Stimulated activated naive CD8-positive, alpha-beta T cell treated with anti-CD3 and anti-CD28 coated beads, Interleukin-15, Interleukin-2, amounts not matched to agents 100 U/mL and 50 U/mL, for 24 hours (primary cell): ENCODE measurements at regions not wholly inside any gene's neighbourhood (a gene's known extent, or its start where the extent isn't known, plus 50 kb on each side); places are given as distances from the start of the nearest gene placed in this dataset.

Experiments used
- ATAC-seq: fragments of 150-1000 bp; cut with Tn5 transposase; one replicate; pipeline ENCODE4 v1.10.0; 2021
- DNase-seq: peaks from one replicate; pipeline ENCODE4 v3.0.0; 2021

DNA sequence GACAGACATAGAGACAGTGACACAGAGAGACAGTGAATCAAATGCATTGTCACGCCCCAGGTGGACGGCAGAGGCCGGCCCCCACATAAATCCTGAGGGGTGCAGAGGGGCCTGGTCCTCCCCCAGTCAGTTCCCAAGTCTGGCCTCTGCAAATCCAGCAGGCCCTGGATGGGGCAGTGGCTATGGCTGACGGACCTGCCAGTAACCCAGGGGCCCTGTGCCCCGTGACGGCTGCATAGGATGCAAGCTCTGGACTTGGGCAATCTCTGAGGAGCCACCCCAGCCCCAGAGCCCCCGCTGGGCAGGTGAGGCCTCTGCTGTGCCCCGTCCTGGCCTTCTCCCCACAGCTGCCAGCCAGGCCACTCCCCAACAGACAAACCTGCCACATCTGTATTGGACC lies 204.5 kb downstream of the BRD1 start:
- no peak for DNase-seq
- no peak for ATAC-seq

DNA sequence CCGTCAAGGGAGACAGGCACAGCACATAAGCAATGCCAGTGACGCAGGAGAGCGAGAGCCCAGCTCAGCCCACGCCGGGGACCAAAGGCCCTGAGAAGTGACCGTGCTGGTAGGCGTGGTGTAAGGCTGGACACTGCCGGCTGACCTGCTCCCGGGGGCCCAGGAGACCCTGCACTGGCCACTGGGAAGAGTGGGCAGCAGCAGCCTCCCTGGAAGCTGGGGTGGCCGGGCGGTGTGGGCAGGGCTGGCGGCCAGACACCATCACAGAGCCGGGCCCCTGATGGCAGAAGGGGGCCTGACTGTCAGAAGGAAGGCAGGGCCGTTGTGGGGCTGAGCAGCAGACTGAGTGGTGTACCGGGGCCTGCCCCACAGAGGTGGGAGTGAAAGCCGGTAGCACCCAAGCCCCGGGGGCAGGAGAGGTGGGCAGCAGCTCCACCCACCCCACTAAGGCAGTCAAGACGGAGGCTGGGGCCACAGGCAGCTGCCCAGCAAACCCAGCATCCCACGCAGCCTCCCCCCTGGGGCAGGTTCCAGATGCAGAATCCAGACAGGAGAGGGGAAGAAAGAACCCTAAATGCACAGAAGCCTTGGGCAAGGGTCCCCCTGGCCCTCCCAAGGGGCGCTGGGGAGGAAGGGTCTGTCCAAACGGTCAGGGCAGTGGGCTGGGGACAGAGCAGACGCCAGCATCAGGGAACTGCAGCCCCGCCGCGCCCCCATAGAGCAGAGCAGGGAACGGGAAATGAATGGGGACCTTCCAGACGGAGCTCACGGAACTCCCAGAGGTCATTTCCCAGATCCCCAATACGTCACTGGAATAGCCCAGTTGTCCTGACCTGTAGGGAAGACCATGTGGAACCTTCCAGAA lies 205.2 kb downstream of the BRD1 start:
- no peak for DNase-seq
- ATAC-seq = no peak

DNA sequence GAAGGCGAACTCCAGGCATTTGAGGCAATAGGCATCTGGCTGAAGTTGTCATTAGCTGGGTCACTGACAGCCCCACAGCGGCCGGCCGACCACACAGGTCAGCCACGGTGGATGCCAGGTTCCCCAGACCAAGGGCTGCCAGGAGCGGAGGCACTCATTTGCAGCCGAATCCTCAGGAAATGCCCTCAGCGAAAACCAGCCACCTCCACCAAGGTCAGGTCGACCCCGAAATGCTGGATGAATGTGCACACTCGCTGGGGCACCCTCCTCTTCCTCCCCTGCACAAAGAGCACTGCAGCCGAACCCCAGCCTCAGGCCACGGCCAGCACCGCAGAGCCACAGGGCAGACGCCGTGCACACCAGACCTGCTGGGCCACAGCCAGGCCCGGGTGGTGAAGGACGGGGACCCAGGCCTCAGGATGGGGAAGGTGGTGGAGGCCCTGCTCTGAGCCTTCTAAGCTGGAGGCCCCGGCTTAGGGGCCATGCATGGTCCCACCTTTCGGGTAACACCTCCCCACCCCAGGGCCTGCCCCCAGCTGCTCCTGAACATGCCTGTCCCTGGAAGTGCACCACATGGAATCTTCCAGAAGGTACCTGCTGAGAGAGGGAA lies 206.0 kb downstream of the BRD1 start:
- no peak for ATAC-seq
- no peak for DNase-seq

DNA sequence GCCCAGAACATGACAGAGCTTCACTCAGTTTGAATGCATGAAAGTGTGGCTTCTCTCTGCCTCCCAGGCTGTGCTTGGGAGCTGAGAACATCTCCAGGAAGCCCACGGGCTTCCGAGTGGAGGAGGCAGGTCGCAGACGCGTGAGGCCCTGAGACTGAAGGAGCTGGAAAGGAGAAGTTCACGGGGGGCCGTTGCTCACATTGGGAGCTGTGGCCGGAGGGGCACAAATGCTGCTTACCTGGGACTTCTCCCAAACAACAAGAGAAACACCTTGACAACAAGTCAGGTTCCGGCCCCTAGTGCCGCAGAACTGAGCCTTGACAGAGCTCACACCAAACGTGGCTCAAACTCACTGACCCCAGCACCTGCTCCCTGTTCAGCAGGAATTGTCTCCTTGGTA lies 207.0 kb downstream of the BRD1 start:
- ATAC-seq (no peak), DNase-seq (no peak)

DNA sequence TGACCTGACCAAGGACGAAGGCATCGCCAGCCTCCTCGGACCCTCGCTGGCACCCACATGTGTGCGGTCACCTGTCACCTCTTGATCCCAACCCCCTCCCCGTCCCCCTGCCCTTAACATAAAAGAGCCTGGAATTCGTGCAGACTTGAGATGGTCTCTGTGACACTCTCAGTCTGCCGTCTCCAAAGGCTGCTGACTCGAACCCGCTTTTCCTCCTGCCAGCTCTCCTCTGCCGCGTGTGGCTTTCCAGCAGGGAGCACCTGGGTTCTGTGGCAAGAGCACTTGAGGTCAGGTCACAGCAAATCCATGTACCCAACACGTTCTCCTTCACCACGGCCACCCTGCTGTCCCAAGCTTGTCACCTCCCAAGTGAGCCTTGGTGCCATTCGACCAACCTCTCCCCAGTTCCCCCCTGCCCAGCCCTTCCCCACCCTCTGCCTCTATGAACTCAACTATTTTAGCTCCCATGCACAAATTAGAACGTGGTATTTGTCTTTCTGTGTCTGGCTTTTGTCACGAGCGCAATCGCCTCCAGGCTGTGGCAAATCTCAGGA lies 207.6 kb downstream of the BRD1 start:
- DNase-seq (no peak), ATAC-seq (no peak)

DNA sequence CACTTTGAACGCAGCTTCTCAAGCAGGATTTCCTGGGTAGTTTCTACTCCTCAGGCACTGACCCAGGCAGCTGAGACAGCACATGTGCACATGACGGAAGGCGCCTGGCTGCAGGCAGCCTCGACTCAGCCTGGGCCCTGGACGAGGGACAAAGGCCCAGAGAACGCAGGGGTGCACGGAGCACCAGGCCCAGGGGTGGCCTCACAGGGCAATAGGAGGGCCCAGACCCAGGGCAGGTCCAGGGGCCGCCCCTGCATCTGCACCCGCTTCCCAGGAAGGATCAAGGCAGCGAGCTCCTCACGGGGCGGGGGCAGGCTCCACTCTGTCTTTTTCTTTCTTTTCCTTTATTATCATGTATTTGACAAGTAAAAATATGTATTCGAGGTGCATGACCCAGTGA lies 208.4 kb downstream of the BRD1 start:
- DNase-seq (no peak), ATAC-seq (no peak)

DNA sequence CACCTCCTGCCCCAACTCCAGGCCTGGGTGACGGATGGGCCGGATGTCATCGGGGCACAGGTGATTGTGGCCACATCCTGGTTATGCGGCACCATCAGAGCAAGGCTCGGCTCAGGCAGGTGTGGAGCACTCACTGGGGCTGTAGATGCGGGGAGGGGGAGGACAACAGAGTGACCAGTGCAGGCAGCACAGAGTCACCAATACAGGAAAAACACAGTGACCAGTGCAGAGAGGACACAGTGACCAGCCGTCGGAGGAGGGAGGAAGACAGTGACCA lies 209.1 kb downstream of the BRD1 start:
- ATAC-seq = no peak
- DNase-seq = no peak

DNA sequence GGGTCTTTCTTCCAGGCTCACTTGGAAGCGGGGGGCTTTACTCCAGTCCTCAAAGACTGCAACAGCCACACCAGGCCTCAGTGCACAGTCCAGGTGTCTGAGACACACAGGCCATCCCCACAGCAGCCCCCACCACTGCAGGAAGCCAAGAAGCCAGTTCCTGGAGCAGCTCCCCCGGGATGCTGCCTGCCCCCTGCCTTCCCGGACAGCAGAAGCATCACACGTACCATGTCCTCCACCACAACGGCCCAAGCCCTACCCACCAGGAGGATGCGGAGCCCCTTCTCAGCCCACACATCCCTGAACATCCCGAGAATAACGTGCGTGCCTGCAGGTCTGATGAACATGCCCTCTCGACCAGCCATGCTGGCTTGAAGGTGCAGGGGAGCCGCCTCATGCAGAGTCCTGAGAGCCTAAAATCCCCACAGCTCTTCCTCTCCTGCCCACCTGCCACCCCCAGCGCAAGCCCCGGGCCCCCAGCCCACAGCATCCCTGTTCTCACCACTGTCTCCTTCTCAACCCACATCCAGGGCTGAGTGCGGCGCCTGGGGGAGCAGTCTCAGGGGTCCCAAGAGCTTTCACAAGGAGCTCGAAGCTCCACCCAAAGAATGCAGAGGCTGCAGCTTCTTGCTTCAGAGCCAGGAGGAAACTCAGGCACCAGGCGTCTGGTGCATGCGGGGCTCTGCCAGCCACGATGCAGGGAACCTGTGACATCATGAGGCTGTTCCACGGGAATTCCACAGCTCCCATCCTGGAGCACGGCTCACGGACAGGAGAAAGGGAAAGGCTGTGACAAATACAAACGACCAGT lies 209.6 kb downstream of the BRD1 start:
- ATAC-seq (no peak), DNase-seq (no peak)

DNA sequence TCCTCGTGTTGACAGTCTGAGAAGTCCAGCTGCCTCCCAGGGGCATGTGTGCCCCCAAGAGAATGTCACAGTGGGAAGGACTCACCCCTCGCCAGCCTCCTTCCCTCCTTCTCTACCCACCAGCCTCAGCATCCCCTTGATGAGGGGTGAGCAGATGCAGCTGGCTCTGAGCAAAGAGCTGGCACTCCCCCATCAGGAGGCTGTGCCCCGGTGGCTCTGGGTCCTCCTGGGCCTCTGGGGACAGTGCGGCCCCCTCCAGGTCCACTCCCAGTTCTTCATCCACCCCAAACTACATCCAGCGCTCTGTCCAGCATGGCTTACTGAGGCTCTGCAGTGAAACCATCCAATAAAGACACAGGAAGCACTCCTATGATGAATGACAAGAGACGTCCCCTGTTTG lies 210.4 kb downstream of the BRD1 start:
- no peak for ATAC-seq

DNA sequence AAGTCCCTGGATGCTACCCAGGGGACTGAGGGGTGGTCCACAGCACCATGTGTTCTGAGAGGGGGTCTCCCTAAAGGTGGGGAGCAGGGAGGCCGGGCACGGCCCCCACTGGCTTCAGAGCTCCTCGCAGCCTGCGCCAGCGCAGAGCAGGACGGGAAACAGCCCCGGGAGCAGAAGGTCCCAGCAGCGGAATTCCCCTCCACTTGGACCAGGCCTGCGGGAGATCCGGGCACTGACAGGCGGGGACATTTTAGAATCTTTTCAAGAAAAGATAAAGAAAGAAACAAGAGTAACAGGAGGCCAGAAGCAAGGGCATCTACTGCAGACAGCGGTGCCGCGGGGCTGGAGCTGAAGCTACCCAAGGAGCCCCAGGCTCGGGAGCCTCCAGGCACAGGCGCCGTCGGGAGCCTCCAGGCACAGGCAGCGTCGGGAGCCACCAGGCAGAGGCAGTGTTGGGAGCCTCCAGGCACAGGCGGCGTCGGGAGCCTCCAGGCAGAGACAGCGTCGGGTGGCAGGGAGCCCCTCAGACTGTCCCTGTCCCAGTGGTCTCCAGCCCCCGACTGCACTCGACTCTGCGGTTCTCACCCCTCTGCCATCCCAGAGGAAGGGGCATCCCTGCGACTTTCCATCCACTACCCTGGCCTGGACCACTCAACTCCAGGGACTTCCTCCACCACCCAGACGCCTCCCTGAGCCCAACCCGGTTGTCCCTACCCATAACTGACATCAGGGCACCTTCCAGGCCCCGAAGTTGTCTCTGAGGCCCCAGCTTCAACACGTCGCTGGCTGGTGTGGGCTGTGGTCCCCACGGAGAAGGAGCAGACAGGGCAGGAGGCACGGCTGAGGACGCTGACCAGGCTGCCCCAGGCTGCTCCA lies 211.1 kb downstream of the BRD1 start:
- ATAC-seq (no peak), DNase-seq (no peak)

More for the DNA sequence above, 210.4 kb downstream of the BRD1 start:
- DNase-seq = no peak

DNA sequence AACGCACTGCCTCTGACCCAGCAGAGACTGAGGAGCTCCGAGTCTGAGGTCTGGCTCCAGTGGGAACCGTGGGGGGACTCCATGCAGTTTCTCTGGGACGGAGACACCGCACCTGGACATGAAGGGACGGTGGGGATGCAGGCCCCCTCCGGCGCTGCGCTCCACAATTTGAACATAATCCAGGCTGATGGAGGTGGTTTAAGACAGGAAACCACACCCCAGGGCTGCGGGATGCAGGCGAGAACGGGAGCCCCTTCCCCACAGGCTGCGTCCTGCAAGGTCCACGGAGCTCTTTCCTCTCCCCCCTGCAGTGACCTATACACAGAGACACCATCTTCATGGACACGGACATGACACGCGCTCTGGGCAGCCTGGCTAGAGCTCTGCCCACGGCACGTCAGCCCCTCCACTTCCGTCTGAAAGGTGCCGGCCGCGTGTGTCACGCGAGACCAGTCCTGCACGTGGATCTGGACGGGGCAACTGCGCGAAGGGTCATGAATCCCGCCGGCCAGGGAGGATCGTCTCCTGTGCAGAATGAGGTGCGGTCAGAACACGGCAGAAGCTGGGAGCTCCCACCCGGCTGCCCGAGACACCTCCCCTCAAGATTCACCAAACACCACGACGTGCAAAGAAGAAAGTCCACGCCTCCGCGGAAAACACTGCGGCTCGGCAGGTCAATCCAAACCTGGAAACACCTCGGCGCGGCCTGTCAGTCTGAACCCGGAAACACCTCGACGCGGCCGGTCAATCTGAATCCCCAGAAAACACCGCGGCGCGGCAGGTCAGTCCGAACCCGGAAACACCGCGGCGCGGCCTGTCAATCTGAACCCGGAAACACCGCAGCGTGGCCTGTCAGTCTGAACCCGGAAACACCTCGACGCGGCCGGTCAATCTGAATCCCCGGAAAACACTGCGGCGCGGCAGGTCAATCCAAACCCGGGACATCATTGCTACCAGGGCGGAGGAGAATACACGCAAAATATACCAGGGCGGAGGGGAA lies 212.4 kb downstream of the BRD1 start:
- DNase-seq (no peak), ATAC-seq (no peak)

DNA sequence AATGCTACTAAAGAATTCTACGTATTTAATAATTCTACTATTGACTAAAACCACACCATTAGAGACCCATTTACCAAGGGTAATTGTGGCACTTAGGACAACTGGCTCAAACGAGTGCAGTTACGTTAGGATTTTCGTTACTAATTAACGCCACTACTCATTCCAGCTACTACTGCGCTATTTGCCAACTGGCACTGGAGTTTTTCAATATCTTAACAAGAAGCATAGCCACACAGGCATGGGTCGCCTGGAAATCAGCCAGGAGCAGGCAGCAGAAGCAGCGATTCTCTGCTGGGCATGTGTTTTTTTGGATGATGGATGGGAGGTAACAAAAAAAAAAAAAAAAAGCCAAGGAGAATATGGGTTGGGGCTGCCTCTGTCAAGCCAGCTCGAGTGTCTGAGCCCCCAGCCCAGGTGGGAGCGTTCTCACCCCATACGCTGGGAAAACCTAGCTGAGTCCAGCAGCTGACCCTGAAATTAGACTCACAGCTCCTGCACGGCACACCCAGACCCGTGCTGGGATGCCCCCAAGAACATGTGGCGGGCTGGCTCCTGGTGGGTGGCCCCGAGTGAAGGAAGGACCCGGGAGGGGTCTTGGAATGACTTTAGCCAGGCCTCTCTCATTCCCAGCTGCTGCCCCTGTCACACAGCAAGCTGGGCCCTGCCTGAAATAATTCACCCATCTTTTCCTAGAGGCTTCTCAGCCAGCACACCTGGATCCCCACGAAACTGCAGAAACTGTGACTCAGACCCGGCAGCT lies 214.0 kb downstream of the BRD1 start:
- no peak for ATAC-seq
- no peak for DNase-seq

DNA sequence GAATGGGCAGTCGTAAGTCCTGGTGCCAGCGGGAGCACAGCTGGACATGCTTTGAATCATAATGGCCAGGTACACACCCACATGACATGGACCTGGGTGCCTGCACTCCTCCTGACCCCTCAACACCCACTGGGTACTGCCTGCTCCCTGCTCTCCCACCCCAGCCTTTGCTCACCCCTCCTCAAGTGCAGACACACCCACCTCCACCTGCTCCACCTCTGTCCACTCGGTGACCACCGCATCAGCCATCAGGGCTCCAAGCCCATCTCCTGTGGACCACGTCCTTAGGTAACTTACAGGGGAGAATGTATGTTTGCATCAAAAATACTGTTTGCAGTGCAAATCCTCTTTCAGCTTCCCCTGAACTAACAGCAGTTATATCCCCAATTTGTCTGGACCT lies 214.6 kb downstream of the BRD1 start:
- no peak for ATAC-seq
- no peak for DNase-seq

DNA sequence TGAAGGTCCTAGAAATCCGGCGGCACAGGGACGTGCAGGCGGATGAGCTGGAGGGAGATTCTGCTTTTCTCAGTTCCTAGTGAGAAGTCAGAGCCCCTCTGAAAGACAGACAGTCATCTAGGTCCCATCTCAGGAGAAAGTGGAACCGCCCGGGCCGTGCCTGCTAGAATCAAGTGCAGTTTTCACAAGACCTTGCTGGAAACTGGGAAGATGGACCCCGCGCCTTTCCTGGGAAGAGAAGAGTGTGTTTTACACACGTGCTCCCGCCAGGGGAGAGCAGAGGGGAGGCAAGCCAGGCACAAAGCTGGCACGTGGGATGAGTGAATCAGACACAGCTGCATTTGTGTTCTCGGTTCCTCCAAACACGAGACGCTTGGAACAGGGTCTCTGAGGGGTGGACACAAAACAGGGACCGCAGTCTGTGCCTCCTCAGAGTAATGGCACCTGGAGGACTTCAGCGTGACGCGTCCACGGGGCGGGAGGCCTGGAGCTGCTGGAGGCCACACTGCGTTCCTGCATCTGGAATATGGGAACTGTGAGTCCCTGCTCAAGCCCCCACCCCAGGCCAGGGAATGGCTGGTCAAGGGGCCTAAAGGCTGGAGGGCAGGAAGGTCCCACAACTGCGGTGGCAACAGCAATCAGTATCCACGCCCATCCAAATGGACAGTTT lies 218.3 kb downstream of the BRD1 start:
- no peak for DNase-seq
- no peak for ATAC-seq

DNA sequence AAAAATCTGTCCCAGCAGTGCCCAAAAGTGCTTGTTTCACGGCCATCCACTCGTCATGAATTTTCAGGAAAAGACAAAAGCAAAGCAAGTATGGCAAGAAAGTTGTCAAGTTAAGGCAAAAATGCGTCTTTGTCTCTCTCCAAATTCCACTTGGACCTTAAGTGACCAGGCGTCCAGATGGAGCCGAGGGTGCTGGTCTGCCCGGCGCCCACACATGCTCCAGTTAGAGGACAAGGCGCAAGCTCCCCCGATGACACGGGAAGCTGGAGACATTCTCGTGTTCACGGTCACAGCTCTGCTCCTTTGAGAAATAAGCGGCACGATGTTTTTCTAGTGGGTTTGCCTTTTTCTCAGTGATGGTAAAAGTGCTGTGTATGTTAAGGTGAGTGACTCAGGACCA lies 219.0 kb downstream of the BRD1 start:
- no peak for DNase-seq
- no peak for ATAC-seq

DNA sequence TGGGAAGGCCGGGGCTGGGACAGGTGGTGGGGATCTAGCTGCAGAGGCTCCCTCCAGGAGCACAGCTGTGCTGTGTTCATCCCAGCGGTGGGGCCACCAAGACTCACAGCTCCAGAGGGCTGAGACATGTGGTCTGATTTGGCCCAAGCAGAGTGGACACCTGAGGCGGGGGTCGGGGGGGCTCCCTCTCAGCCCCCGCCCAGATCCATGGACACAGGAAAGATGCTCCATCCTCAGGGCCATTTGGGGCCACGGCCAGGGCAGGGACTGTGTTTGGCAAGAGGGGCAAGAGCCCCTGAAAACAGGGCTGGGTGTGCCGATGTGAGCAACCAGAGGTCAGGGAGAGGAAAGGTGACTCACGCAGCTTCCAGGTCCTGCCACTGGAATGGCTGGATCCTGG lies 219.4 kb downstream of the BRD1 start:
- ATAC-seq = no peak
- DNase-seq = no peak

DNA sequence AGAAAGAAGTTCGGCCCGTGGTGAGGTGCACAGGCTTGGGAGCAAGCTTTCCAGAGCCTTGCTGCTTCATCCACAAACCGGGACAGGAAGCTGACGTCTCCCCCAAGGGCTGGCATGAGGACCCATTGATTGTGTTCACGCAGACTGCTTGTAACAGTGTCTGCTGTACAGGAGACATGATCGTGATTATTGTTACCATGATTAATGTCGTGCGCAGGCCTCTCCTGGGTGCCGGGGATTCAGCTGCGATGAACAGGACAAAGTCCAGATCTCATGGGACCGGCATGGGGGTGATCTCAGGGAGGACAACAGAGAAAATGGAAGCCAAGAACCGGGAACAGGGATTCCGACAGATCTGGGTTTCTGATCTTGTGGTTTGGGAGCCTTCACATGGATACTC lies 219.9 kb downstream of the BRD1 start:
- DNase-seq = no peak
- ATAC-seq = no peak

DNA sequence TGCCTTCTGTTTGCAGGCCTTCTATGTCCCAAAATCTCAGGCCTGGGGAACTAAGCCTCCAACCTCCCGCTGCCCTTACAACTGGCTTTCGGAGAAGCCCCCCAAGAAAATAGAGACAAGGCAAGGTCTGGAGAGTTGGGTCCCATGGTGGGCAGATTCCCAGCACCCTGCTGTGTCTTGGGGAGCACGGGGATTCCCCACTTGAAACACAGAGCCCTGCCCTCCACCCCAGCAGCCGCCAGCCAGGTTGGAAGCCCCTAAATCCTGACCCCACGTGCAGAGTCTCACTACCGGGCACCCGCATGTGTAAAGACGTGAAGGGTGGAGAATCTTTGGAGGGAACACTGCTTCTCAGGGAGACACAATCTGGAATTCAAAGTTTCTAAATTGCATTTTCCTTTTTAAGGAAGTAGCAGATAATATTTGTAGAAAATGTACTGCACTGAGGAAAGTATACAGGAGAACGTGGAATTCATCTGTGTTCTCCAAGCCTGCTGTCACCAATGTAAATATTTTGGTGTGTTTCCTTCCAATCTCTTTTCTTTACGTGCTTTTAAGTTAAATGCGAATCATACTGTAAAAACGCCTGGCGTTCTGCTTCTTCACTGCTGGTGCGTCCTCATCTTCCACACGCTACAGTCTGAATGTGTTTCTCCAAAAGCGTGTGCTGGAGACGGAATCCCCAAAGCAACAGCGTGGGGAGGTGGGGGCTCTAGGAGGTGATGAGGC lies 220.9 kb downstream of the BRD1 start:
- no peak for DNase-seq
- no peak for ATAC-seq
